C1 segment of cervical spinal cord (tissue), 14 donors: ENCODE measurements at regions not wholly inside any gene's neighbourhood (a gene's known extent, or its start where the extent isn't known, plus 50 kb on each side); places are given as distances from the start of the nearest gene placed in this dataset.
"Not testable (repeated sequence)": the region's sequence is repeated elsewhere in the genome, so short reads cannot be mapped to it uniquely, and the experiment has no call there.

ENCODE experiments used
- DNase-seq, 14 donors: peaks; one replicate each; lab custom pipeline; 2025; lab: John Stamatoyannopoulos, UW

DNA sequence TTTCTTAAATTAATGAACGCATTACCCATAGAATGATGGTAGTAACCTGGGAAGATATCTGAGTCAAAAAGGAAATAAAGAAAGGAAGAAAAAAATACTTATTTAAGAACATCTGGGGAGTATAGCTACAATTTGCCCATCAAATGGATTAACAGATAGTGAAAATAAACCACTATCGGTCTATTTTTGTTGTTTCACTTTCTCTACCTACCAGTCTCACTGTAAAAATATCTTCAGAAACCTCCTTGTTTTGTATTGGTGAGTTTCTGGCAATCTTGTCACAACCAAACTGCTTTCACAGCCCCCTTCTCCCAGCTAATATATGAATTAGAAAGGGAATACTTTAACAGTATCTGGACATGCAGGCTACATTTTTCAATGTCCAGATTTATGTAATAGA is 783.5 kb downstream of the STPG2 start:
- DNase-seq: no peak

DNA sequence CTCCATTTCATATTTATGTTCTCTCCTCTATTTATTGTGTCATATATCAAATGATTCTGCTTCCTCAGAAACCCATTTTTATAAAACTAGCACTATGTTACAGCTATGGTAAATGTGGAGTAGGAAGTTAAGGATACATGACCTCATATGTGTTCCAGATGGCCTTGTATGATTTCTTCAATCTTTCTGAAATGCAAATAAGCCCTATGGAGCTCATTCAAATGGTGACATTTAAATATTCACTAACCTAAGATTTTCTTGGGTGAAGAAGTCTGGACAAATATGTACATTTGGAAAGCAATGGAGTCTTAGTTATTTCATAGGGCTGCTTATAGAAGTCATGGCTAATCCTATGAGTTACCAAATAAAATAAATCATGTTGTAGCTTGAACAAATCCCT is 782.5 kb downstream of the STPG2 start:
- no peak for DNase-seq

DNA sequence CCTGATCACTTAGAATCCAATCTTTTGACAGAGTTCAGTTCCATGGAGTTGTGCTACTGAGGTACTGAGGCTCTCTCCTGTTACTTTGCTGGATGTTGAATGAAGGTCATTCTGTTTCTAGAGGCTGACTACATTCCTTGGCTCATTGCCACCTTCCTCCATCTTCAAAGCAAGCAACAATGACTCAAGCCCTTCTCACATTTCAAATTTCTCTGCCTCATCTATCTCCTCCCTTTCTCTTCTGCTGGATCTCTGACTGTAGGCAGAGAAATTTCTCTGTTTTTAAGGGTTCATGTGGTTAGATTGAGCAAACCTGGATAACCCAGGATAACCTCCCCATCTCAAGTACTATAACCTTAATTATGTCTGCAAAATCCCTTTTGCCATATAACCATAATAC is 775.4 kb downstream of the STPG2 start:
- no peak for DNase-seq

DNA sequence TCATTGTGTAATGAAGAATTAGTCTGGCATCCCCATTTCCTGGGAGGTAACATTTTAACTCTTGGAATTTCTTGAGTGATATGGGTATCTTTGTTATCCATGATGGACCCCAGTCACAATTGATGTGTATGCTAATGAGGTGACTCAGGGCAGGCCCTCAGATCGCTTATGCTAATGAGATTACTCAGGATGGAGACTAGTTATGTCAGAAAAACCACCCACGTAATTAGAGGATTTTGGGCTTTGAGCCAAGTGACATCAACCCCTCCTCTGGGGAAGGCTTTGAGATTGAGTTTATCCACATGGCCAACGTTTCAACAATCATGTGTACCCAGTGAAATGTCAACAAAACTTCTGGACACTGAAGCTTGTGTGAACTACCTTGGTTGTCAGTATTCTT is 772.7 kb downstream of the STPG2 start:
- DNase-seq: no peak

DNA sequence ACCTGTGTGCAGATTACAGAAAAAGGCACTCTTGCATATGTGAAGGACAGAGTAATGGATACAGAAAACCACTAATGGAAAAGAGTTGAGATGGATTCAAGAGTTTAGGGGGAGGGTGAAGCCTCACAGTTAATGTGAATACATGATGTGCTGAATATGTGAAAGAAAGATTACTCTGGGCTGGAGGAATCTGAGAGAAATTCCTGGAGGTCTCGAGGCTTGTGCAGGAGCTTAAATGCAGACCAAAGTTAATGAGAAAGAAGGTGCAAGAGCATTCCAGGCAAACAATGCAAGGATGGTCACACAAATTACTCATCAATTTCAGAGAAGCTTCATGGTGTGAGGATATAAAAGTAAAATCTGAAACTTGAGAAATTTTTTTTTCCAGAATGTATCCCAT is 768.8 kb downstream of the STPG2 start:
- no peak for DNase-seq

DNA sequence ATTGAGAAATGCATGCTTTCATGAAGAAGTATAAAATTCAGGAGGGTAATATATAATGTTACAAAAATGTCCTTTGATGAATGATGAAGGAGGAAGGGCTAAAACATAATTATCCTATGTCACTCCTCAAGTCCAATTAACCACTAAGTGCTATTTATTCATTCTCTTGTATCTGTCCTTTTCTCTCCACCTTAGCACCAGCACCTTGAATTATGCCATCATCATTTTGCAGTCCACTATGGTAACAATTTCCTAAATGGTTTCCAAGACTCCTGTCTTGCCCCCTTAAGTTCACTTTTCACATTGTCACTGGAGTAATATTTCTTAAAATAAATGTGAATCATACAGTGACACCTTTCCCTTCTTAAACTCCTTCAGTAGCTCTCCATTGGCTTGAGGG is 756.3 kb downstream of the STPG2 start:
- DNase-seq: no peak

DNA sequence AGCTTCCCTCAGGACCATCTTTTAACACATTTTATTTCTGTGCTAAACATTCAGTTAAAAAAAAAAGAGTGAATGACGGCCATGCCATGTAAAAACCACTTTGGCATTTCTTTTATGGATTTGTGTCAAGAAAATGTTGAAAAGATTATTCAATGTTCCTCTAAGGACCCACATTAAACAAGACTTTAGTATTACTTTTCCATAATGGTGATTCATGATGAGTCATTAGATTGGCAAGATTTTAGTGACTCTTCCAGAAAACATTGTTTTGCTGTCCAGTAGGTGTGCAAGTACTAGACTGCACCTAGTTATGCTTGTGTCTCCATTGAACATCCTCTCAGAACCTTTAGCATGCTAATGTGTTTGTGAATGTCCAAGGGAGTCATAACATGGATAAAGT is 748.6 kb downstream of the STPG2 start:
- no peak for DNase-seq

DNA sequence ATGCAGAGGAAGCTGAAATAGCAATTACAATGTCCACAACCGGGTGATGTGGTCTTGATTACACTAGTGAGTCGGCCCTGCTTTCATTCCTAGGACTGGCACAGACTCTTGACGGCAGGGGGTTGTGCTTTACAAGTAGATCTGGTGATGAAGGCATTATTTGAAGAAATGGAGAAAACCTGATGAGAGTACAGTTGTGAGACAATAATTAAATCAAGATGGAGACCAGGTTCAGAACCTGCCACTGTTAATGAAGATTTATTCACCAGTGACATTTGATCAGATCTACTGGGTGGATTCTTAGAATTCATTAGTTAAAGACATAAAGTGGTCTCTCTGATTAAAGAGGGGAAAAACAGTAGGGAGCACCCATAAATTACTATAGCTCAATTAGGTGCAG is 747.2 kb downstream of the STPG2 start:
- no peak for DNase-seq

DNA sequence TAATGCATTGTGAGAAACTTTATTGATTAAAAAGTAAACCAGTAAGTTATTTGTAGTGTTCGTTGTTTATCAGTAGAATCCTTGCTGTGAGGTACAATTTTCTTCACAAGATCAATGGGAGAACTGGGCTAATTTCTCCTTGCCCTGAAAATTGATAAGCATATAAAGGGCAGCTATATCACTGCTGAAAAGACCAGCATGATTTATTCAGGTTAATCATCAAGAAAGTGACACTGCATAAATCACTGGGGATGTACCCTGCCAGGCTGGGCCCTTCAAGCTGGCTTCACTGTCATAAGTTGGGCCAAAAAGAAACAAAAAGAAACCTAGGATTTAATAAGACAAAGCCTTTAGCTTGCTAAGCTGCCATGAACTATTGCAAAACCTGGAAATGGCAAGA is 746.7 kb downstream of the STPG2 start:
- DNase-seq: no peak

DNA sequence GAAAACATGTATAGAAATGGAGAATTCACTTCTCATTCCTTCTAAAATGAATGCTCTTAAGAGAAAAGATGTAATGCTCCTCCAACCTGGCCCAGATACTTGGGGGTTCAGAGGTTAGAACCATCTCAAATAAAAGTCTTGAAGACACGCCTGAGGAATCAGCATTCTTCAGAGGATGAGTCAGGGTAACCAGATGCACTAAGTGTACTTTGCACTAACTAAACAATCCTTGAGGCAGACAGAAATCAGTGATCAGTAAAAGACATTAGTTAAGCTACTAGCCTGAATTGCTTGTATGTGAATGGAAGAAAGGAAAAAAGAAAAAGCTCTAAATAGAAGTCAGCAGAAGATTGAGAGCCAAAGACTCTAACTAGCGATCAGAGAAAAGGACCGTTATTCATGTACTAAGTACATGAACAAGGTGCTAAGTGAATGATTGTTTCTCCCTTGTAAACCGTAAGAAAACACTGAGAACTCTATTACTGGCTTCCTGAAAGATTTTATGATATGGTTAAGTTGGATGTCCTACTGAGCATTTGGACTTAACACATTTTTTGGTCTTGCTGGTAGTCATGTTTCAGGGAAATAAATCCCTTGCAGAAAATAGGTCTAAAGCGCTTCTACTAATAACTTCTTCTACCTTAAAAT is 738.3 kb downstream of the STPG2 start:
- DNase-seq: no peak

DNA sequence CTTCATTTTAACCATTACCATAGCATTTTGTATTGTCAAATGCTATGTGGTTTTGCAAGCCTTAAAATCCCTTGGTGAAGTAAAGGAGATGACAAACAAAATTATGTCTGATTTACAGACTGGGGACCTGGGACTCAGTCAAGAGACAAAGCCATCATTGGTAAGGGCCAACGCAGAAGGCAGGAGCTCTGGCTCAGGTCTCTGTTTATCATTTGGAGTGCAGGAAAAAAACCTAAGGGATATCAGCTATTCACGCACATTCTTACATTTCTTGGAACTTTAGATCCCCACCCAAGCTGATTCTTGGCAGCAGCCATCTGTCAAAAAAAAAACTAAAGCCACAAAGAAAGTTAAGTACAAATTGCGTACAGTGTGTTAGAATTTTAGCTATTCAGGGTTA is 731.9 kb downstream of the STPG2 start:
- DNase-seq: no peak

DNA sequence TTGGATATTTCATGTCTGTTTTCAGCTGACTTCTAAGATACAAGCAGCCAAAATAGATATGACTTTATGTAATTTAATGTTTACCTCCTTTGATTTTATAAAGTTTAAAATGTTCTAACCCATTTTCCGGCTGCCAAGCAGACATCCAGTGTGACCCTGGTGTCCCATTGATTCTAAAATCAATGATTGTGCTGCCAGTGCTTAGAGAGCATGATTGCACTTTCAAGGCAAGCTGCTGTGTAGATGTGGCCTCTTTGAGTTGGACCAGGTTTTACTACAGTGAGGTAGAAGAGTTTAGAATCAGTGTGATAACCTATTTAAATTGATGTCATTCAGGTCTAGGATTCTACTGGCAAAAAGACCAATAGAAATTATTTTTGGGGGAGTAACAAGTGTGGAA is 730.9 kb downstream of the STPG2 start:
- no peak for DNase-seq

DNA sequence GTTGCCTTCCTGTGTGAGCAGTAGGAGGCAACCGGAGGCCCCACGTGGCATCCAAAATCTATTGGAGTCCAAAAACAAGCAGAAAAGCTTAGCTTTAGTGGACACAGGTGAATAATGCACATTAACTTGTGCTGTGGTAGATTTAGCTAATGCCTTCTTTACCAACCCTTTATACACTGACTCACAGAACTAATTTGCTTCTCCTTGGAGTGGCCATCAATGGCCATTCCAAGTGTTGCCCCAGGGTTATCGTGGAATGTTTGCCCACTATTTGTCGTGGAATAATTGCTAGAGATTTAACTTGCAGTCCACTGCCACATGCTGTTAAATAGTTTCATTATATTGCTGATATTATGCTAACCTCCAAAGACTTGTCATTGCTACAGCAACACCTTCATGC is 729.1 kb downstream of the STPG2 start:
- no peak for DNase-seq

DNA sequence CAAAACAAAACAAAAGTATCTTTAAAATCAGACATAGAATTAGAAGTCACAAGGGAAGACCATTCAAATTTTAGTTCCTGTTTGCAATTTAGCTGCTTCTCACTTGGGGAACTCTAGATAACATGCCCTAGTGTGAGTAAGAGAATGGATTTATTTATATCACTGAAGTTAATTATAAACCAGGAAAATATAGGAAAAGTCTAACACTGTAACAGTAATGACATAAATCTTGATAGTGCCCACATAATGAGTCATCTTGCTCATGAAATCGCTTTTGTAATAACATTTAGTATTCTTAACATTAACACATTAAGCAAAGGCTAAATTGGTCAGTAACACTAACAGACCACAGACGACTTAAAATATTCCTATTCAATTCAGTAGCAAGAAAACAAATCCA is 710.7 kb downstream of the STPG2 start:
- no peak for DNase-seq

DNA sequence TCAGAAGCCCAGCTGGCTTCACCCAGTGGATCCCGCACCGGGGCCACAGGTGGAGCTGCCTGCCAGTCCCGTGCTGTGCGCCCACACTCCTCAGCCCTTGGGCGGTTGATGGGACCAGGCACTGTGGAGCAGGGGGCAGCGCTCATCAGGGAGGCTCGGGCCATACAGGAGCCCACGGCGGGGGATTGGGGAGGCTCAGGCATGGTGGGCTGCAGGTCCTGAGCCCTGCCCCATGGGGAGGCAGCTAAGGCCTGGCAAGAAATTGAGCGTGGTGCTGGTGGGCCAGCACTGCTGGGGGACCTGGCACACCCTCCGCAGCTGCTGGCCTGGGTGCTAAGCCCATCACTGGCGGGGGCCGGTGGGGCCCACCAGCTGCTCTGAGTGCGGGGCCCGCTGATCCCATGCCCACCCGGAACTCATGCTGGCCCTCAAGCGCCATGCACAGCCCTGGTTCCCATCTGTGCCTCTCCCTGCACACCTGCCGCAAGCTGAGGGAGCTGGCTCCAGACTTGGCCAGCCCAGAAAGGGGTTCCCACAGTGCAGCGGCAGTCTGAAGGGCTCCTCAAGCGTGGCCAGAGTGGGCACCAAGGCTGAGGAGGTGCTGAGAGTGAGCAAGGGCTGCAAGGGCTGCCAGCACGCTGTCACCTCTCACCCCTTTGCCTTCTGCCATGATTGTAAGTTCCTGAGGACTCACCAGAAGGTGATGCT is 705.1 kb downstream of the STPG2 start:
- DNase-seq: not testable (repeated sequence)

DNA sequence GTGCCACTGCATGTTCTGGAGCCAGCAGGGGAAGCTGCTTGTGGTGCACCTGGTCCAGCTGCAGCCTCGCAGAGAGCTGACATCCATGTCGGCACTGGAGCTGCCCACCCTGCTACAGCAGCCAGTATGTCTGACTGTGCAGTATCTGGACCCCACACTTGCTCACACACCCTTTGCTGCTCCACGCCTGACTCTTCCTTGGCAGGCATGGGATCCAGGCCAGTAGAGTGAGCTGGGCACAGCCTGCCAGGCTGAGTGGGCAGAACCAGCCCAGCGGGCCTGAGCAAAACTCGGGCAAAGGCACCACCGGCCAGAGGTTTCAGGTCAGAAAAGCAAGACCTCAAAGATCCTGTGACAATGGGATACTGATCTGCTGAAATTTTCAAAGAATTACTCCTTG is 690.1 kb downstream of the STPG2 start:
- DNase-seq: no peak

DNA sequence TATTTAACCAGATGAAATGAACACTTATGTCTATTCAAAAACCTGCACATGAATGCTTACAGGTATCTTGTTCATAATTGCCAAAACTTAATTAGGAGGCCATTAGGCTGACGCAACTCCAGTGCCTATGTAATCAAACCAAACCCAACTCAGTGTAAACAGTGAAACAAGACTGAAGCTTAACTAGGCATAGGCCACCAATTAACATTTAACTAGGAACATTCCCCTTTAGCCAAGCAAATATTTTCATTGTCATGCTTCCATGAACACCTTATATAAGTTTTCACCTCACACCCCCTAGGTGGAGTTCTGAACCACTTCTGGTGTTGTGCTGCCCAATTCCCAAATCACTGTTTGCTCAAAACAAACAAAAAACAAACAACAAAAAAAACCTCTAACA is 686.0 kb downstream of the STPG2 start:
- no peak for DNase-seq

DNA sequence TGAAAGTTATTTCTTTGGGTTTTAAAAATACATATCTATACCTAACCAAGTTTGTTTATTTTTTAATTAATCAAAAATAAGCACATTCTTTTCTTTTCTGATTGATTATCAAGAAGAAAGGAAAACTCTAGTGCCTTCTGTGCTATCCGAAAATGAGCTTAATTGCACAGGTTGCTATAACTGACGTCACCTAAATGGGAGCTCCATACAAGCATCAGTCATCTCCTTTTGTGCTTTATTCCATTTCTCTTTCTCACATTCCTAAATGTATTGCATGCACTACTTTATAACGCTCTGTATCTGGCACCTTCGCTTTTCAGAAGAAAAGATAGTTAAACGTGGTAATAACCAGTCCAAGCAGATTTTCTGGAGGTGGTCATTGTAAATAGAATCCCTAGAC is 675.0 kb downstream of the STPG2 start:
- DNase-seq: no peak

DNA sequence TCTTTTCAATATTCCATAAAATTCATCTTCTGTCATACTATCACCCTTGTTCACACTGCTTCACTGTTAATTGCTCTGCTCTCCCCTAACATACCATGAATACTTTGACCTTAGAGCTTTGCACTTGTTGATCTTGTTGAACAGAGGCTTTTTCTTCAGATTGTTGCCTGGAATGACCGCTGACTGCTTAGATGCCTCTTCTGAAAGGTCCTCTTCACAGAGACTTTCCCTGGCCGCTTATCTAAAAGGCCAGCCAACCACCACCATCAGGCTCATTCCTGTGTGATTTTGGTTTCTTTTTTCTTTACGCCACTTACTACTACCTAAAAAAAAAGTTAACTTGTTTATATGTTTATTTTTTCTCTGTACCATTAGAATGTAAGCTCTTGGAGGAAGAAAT is 667.7 kb downstream of the STPG2 start:
- DNase-seq: no peak

DNA sequence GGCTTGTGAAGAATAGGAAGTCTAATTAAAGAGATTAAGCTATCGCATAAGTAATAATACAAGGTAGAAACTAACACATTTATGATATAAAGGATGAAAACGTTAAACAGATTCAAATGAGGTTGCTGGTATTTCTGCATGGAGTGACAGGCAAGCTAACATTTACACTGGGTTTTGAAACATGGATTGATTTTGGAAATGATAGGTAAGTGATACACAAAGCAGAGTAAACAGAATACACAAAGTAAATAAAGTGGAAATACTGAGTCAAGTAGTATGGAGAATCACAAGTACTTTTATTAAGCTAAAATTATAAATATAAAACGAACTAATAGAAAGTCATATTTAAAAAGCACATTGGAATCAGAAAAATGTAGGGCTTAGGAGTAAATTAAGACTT is 665.3 kb downstream of the STPG2 start:
- DNase-seq: no peak

DNA sequence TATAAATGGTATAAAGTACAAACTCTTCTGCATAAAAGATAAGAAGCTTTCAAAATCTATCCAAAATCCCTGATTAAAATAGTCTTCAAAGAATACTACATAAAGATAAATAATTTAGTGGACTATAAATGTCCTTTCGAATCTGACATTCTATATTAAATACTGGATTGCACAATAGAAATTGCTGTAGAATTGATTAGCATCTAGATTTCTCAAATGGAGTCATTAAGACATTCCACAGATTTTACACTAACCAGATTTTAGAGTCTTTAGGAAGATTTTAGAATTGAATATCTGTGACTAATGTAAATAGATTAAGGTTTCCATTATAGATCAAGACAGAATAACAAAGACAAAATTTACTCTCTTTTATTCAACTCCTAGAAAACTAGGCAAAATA is 663.9 kb downstream of the STPG2 start:
- DNase-seq: no peak

DNA sequence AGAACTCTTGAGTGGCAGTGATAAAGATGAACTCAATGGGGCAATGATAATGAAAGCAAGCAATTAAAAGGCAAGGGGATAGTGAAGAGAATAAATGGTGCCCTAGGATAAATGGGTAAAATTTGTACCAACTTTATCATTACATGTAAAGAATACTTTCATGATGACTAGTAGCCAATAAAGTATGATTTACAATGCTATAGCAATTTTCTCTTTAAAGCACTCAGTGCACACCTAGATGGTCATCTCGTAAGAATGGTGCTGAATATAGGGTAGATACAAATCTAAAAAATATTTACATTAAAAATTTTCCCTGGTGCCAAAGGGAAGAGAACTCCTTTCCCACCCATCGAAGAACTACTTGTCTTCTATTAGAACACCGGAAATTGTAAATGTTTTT is 651.4 kb downstream of the STPG2 start:
- DNase-seq: no peak

DNA sequence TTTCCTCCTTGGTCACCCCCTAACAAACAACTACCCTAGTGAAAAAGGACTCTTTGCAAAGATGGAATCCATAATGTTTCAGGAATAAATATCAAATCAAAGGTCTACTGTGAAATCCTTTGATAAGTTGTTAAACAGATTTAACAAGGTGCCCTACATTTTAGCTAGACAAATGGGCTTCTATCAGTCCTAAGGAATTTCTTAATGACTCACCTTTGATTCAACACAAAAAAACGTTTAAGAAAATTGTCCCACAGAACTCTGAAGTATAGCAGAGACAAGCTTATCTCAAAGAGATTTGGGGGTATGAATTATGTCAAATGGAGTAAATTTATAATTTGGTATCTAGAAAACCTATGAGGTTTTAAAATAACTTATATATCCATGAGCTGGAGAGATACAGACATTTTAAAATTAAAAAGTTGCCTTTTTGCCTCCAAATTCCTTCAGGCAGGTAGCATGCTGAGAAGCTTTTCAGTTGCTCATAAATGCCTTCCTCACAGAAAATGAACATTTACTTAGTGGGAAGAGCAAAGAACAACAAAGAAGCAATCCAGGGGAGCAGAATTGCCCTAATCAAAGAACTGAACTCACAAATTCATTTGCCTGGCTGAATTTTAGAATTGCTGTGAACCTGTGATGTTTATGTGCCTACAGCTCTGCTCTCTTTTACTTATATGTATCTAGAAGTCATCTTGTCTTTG is 649.3 kb downstream of the STPG2 start:
- DNase-seq: no peak
